ENCODE measurements at regions not wholly inside any gene's neighbourhood (a gene's known extent, or its start where the extent isn't known, plus 50 kb on each side); places are given as distances from the start of the nearest gene placed in this dataset.

GRCh38 chr18:34551824-34552223 lies 158.3 kb upstream of the DTNA start:
- H2BK12ac ChIP-seq (ENCODE audit: low read depth, low read length): no peak overlapping the region

More at GRCh38 chr18:34551824-34552223, 158.3 kb upstream of the DTNA start:
- CTCF ChIA-PET (ENCODE audit: partially characterized antibody): no interaction called here
- no peak overlapping the region for H2AFZ ChIP-seq (ENCODE audit: low read length)
- no peak overlapping the region for H3K4me2 ChIP-seq (ENCODE audit: insufficient read depth in 1 of 2, low read depth in 2 of 2, low read length in 2 of 2)
- H3K23me2 ChIP-seq (ENCODE audit: low read depth, low read length): no peaks in the 10 kb centered on the region; the same call in 1 of the 2 replicates
- H3K79me1 ChIP-seq (ENCODE audit: low read depth, low read length): no peaks in the 10 kb centered on the region
- H3K4me1 ChIP-seq (replicated peaks in 1 of 4; ENCODE audit: control insufficient read depth in 3 of 4, insufficient read depth in 4 of 4, low read length in 3 of 4): peaks cover 0 to 27% (median 11%) of the 10 kb centered on the region in 4 experiments; a peak in 4 of 7 replicates
- H4K91ac ChIP-seq (replicated peaks; ENCODE audit: insufficient read length, low read length): no peak overlapping the region
- H2BK15ac ChIP-seq (ENCODE audit: low read length): no peak overlapping the region
- TF ChIP-seq ASH2L (IDR thresholded peaks at IDR 0.05; ENCODE audit: low read length) (no peak), NANOG (IDR thresholded peaks at IDR 0.05; ENCODE audit: insufficient read depth, low read depth, low read length, poor library complexity, severe bottlenecking) (no peak), CHD2 (IDR thresholded peaks at IDR 0.05; ENCODE audit: low read length) (no peak), SIRT6 (IDR thresholded peaks at IDR 0.05; ENCODE audit: low read length) (no peak), SP4 (IDR thresholded peaks at IDR 0.05; ENCODE audit: low read length) (no peak), PHF8 (conservative IDR thresholded peaks at IDR 0.05; ENCODE audit: low read depth, low read length) (no peak), KDM1A (IDR thresholded peaks at IDR 0.05; ENCODE audit: borderline replicate concordance, low read length) (no peak), TAF7 (optimal IDR thresholded peaks at IDR 0.05; ENCODE audit: borderline replicate concordance, low read depth, low read length) (no peak), EGR1 (IDR thresholded peaks at IDR 0.05; ENCODE audit: borderline replicate concordance, low read depth, low read length) (no peak), TEAD4 (IDR thresholded peaks at IDR 0.05; ENCODE audit: low read depth, low read length) (no peak)
- no peak overlapping the region for H2BK120ac ChIP-seq (replicated peaks; ENCODE audit: low read depth, low read length)
- H4K20me1 ChIP-seq (replicated peaks in 1 of 2; ENCODE audit: control insufficient read depth in 1 of 2, insufficient read depth in 2 of 2, low read length in 2 of 2): no peaks in the 10 kb centered on the region
- no peaks in the 10 kb centered on the region for H3K27me3 ChIP-seq (replicated peaks in 1 of 4; ENCODE audit: control insufficient read depth in 3 of 4, extremely low read depth in 1 of 4, insufficient read depth in 3 of 4, low read length in 3 of 4)
- no peak overlapping the region for H4K8ac ChIP-seq (ENCODE audit: extremely low read depth, insufficient read depth, low read length)
- H3K9me3 ChIP-seq (ENCODE audit: insufficient read depth in 2 of 2, low read depth in 1 of 2, low read length in 1 of 2): no peaks in the 10 kb centered on the region
- H3K4me3 ChIP-seq (ENCODE audit: extremely low read depth in 1 of 4, insufficient read depth in 2 of 4, low read depth in 3 of 4, low read length in 4 of 4): no peak overlapping the region
- H3K18ac ChIP-seq (ENCODE audit: extremely low read depth, low read length): no peak overlapping the region
- FAIRE-seq (no peak), DNase-seq (ENCODE audit: low read depth in 1 of 2, low spot score in 2 of 2) (no peak)
- POLR2A ChIA-PET (ENCODE audit: partially characterized antibody): no interaction called here
- H3K36me3 ChIP-seq (ENCODE audit: control insufficient read depth in 2 of 4, insufficient read depth in 4 of 4, low read length in 3 of 4): no peaks in the 10 kb centered on the region
- no peak overlapping the region for H3K23ac ChIP-seq (ENCODE audit: insufficient read length)
- no peak overlapping the region for H3K14ac ChIP-seq (ENCODE audit: insufficient read length)
- H3K9ac ChIP-seq (replicated peaks in 1 of 4; ENCODE audit: extremely low read depth in 1 of 4, low read depth in 3 of 4, low read length in 3 of 4): no peak overlapping the region
- 95% methylated on average over 2 of the region's 2 CpGs; no CpG with 5 or more reads in 1 of the 2 experiments for WGBS, 2 experiments (ENCODE audit: extremely low coverage in 1 of 2, insufficient coverage in 1 of 2, insufficient read length in 1 of 2, insufficient replicate concordance in 2 of 2, low coverage in 1 of 2, low lambda C conversion rate in 2 of 2, missing lambda C conversion rate in 1 of 2)
- peaks cover 0 to 10% of the 10 kb centered on the region in 2 experiments; a peak in 1 of 4 replicates for H3K79me2 ChIP-seq (ENCODE audit: control insufficient read depth in 1 of 2, insufficient read depth in 2 of 2, low read length in 2 of 2)
- no peak overlapping the region for H2AK5ac ChIP-seq (ENCODE audit: low read depth, low read length)
- no peak overlapping the region for H3K27ac ChIP-seq (ENCODE audit: low read depth, low read length)
- no peak overlapping the region for H2BK5ac ChIP-seq (ENCODE audit: low read depth, low read length)
- H4K5ac ChIP-seq (ENCODE audit: insufficient read length, low read depth, low read length): no peak overlapping the region
- H3K4ac ChIP-seq (replicated peaks; ENCODE audit: insufficient read length, low read depth, low read length): no peak overlapping the region
- no peak overlapping the region for H2BK20ac ChIP-seq (ENCODE audit: low read length)
- H3K56ac ChIP-seq (replicated peaks; ENCODE audit: insufficient read length, low read depth, low read length): no peak overlapping the region
